HG02840 (cell line): ENCODE measurements at regions not wholly inside any gene's neighbourhood (a gene's known extent, or its start where the extent isn't known, plus 50 kb on each side); places are given as distances from the start of the nearest gene placed in this dataset.
"Not testable (repeated sequence)": the region's sequence is repeated elsewhere in the genome, so short reads cannot be mapped to it uniquely, and the experiment has no call there.

Experiments
- ATAC-seq: cut with Tn5 transposase; IDR thresholded peaks from one replicate; pipeline ENCODE4 v1.9.1; 2021; ENCODE audit warnings: mild to moderate bottlenecking, moderate library complexity, moderate number of reproducible peaks; ENCODE audit not compliant: unreplicated experiment, low FRiP score

DNA sequence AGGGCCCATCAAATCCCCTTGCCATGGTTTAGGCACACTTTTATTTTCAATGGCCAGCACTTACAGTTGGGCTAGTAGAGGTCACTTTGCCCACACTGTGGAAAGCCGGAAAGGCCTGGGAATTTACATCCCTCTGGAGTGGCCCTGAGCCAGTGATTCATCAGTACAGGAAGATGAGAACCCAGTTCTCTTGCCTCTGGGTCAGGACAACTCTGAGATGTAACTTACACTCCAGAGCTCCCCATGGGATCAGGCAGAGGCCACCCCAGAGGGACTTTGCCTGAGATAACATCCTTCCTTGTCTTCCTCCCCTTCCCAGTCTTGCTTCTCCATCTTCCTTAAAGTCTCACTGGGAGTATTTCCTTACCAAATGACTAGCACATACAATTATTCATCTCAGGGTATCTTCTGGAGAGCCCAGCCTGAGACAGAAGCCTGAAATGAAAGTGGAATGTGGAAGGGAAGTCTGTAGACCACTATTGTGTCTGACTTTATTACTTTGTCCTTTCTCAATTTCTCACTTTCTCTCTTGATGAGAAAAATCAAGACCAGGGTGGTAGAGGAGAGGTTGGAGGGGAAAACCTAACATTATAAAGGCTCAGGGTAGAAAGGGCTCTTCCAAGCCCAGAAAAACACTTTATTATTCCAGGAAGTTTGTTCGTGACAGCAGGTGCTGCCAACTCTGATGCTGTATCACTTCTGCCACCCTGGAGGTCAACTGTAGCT, 220.8 kb downstream of the ZNF621 start:
- ATAC-seq, result no peak

GRCh38 chr3:40751666-40752065, 226.9 kb downstream of the ZNF621 start:
- no peak for ATAC-seq

DNA sequence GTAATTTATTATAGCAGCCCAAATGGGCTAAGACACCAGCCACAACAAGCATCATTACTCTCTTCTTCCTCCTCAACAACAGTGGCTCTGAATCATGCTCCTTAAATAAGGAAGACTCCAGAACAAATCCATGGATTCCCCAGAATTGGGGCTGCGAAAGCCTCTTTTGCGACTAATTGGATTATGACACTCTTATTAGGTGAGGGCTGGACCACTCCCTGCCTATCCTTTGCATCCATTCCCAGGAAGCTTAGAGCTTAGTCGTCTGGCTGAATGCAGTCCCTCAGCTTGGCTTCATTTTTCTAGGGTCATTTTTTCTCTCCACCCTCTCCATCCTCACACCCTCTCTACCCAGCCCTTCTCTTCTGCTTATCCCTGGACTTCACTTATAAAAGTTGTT, 227.7 kb downstream of the ZNF621 start:
- no peak for ATAC-seq

- ATAC-seq, result no peak
Observed at GRCh38 chr3:40753291-40753770, 228.6 kb downstream of the ZNF621 start.

DNA sequence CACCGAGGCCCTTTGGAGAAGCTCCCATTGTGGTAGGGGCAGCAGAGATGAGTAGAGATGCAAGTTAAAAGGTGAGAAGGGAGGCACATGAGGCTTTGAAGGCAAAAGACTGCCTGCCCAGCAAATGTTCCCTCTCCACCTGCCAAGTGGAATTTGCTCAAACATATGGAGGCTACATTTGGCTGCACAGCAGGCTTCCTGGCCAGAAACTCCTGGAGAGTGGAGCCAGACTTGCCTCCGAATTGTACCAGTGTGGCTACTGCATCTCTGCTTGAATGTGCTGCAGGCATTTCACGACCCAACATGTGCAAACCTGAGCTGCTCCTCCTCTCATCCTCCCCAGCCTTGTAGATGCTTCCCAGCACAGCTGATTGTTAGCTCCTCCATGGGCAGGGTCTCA, 229.2 kb downstream of the ZNF621 start:
- no peak for ATAC-seq

DNA sequence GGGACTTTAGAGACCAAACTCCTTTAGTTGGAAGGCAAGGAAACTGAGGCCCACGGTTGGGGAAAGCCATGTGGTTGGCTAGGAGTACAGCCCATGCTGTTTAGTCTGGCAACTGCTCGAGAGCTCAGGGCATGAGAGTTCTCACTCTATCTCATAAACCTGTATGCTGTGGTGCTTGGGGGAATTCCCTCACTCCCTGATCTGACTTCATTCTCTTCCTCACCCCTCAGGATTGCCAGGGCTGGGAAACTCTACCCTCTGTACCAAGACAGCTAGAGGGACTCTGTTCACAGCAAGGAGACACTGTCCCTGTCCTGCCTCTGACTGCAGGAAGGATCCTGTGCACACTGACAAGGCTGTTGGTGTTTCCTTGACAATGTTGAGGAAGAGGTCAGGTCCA, 230.2 kb downstream of the ZNF621 start:
- ATAC-seq, result no peak

DNA sequence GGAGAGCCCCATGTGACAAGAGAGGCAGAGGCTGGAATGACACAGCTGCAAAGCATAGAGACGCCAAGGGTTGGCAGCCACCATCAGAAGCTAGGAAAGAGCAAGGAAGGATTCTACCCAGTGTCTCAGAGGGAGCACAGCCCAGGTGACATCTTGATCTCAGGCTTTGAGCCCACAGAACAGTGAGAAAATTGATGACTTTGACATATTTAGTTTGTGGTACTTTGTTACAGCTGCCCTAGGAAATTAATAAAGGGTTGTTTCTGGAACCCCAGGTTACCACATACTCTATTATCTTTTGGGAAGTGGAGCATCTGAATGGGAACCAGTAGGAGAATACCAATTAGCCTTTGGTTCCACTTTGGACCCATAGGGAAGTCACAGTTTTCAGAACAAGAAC, 231.7 kb downstream of the ZNF621 start:
- no peak for ATAC-seq

DNA sequence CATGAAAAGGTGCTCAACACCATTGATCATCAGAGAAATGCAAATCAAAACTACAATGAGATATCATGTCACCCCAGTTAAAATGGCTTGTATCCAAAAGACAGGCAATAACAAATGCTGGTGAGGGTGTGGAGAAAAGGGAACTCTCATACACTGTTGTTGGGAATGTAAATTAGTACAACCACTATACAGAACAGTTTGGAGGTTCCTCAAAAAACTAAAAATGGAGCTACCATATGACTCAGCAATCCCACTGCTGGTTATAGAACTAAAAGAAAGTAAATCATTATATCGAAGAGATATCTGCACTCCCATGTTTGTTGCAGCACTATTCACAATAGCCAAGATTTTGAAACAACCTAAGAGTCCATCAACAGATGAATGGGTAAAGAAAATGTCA, 238.0 kb downstream of the ZNF621 start:
- not testable (repeated sequence) for ATAC-seq

DNA sequence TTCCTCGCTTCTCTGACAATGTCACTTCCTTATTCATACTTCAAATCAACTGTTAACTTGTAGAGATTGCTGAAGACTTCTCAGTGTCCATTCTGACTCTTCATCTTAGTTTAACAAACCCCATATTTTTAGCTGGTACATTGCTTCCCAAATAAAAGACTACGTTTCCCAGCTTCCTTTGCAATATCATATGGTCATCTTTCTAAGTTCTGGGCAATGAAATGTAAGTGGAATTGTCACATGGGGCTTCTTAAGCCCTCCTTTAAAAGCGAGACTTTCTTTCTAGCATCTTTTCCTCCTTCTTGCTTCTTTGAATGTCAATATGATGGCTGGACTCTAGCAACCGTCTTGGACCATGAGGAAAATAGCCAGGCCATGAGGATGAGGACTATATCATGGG, 239.0 kb downstream of the ZNF621 start:
- ATAC-seq, result no peak

DNA sequence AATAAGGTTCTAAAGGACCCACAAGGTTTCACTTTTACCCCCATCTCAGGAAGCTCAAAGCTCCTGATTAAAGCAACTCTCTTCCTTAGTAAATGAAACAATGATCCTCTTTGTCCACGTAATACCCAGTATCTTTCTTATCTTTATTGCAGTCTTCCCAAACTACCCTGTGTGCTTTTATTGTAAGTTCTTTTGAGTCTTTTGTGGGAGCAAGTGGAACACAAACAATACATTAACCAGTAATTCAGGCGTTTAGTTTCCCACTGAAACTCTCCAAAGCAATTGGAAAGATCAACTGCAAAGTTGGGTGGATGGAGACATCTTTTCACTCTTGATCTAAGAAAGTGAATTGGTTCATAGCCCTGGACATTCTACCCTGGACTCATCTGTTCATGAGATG, 240.0 kb downstream of the ZNF621 start:
- no peak for ATAC-seq

GRCh38 chr3:40765884-40766283, 241.1 kb downstream of the ZNF621 start:
- ATAC-seq, result no peak

- ATAC-seq, result no peak
Observed at GRCh38 chr3:40766396-40766795, 241.6 kb downstream of the ZNF621 start.

DNA sequence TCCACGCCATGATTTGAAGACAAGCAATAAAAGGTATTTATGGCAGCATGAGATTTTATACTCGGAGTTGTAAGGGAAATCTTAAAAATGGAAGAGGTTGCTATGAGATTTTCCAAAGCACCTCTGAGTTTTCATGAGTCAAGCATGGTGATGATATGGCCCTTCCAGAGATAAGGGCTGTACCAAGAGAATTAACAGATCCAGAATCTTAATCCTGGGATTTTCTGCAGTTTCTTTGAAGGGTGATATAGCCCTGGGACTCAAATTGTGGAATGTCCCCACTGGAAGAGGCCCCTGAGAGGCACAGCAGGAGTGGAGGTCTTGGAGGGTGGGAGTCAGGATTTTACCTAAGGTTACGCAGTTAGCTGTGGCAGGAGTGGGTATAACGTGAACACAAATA, 243.3 kb downstream of the ZNF621 start:
- no peak for ATAC-seq

GRCh38 chr3:40768536-40768935, 243.8 kb downstream of the ZNF621 start:
- no peak for ATAC-seq

DNA sequence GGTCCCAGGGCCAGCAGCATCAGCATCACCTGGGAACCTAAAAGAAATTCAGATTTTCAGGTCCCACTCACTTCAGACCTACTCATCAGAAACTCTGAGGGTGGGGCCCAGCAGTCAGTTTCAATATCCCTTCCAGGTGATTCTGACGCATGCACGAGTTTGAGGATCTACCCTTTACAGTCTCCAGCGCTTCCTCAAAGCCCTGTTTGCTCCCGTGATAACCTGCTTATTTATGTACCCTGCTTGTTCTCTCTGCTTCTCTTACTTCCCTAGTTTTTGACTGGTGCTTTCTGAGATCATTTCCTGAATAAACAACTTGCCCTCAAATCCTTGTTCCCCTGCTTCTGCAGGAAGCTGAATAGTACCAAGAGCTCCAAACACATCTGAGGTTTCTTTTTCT, 245.3 kb downstream of the ZNF621 start:
- ATAC-seq, result no peak

- no peak for ATAC-seq
Observed at GRCh38 chr3:40771112-40771511, 246.4 kb downstream of the ZNF621 start.

GRCh38 chr3:40779039-40779438, 254.3 kb downstream of the ZNF621 start:
- no peak for ATAC-seq

DNA sequence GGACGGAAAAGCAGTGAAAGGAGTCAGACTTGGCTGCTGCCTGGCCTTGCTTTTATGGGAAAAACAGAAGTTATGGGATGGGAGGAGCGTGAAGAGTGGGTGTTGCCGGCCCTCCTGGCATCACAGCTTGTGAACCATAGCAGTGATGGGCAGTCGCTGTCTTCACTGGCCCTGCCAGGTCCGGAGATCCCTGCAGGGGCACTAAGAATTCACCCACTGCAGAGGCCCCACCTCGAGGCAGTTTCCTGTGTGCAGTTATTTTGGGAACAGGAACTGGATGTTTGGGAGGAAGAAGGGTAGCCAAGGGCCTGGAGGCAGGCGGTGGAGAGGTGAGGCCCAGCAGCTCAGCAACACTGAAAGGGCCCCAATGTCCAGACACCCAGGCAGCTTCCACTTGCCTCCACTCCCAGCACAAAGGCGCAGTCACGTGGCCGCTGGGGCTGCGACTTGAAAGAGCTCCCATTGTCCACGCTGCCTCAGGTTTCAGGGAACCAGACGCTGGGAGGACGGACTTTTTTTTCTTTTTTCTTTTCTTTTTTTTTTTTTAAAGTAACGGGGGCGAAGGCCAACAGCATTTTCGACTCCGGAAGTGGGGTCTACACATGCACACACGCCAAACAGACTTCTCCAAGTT, 255.6 kb downstream of the ZNF621 start:
- ATAC-seq, result no peak

DNA sequence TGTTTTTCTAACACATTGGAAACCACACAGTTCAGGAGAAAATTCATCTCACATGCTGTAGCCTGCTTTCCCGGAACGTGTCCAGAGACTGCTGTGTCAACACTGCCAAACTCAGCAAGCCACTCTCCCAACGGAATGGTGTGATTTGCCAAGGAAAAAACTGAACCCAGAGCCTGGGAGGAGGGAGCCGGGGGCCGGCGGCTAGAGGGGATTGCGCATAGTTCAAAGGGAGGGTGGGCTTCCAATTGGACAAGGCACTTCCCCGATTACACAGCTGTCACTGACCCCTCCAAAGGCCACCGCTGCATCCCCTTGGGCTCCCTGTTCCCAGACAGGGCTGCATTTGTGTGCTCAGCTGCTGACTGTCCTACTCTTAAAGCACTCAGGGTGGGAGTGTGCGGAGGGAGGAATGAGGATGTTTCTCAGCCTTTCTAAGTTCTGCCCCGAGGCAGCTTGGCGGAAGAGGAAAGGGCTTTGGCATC, 256.2 kb downstream of the ZNF621 start:
- no peak for ATAC-seq

GRCh38 chr3:40782111-40782721, 257.5 kb downstream of the ZNF621 start:
- no peak for ATAC-seq

DNA sequence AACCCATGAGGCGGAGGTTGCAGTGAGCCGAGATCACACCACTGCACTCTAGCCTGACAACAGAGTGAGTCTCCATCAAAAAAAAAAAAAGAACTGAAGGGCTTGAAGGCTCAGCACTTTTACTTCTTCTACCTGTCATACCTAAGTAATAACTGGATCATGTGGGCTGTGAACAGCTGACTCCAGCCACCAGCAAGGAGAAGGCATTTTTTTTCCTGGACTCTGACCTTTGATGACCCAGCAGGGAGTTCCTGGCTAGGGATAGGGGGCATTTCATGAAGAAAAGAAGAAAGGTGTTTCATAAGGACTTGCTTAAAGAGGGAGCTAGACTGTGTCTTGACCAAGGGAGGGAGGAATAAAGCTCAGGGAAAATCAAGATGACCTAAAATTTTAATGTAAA, 266.0 kb downstream of the ZNF621 start:
- no peak for ATAC-seq

DNA sequence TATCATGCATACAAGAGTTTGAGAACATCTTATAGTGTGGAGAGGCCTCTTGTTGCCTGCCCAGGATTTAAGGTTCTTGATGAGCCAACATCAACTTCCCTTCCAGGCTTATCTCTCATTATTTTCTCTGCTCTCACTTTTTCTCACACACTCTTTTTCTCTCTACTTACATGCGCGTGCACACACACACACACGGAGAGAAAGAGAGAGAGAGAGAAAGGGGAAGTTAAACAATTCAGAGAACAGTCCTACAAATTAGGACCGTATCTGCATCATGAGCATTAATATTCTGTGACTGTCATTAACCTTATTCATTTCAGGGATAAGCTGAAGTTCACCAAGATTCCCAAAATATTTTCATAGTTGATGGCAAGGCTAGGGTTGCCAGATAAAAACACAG, 269.0 kb downstream of the ZNF621 start:
- no peak for ATAC-seq
